Activated CD4-positive, alpha-beta T cell treated with anti-CD3 and anti-CD28 coated beads for 48 hours (primary cell): ENCODE measurements at regions not wholly inside any gene's neighbourhood (a gene's known extent, or its start where the extent isn't known, plus 50 kb on each side); places are given as distances from the start of the nearest gene placed in this dataset.

ENCODE experiments used
- DNase-seq: peaks from one replicate; pipeline ENCODE4 v3.0.0-alpha.2; 2020

DNA sequence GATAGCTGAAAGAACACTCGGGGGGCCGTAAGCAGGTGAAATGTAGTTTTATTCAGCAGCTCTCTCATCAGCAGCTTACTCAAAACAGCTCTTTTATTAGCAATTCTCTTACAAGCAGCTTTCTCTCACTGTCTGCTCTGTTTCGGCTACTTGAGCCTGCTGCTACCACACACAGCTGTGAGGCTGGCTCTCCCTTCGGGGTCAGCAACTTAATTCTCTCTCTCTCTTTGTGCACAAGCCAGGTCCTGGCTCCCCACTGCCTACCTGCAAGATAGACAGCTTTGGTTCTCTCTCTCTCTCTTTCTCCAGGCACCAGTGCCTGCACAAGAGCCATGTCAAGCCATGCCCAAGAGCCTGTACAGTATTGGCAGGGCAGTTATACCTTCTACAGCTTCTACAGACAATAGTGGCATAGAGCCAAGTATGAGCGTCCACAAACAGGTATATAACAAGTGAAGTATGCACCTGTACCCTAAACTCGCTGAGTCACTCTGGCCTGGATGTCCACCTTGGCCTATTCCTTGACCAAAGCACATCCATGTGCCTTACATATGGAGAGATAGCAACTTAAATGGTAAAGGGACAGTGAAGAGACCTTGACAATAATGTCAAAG is 110.8 kb downstream of the MTNR1B start:
- DNase-seq, result no peak

GRCh38 chr11:93081694-93082093 is 112.2 kb downstream of the MTNR1B start:
- no peak for DNase-seq

DNA sequence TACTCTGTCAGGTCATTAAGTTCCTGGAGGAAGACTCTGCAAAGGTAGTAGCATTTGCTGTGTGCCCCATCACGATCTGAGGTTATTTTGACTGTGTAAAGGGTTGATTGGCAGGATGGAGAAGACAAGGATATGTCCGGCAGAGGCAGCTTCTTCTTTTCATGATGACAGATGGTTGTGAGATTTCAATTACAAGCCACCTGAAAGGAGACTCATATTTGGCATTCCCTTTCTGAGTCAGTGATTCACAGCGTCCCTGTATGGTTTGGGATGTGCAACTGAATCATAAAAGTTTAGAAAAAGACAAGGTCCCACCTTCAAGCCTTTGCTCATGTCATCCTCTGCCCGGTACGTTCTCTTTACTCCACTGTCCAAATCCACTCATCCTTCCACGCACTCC is 113.4 kb downstream of the MTNR1B start:
- DNase-seq, result no peak

DNA sequence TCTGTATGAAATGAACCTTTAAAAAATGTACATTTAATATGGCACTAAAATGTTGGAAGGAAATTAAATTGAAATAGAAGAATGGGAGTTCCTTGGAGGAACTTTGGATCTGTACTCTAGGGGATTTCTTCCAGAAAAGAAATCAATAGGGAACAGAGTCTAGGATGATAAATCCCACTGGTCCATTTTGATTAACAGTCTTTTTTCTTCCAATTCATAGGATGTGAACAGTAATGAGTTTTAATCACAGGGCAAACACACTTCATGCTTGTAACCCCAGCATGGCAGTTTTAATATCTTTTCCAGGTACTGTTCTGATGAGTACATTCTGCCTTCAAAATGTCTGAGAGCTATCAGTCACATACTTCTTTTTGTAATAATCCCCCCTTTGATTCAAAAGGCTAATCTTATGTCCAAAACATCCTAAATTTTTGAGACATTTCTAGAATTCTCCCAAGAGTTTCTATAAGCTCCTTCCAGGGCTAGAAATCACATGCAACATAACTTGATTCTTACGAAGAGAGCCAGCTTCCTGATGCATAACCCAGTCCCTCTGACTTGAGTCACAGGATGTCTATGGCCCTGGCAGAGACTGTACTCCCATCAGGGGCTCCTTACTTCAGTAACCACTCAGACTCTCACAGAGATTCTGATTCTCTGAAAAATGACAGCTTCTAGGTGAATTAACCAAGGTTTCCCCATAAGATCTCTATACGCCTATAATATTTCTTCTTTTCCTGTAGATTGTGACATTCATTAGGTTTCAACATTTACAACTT is 112.9 kb downstream of the SLC36A4 start:
- no peak for DNase-seq

DNA sequence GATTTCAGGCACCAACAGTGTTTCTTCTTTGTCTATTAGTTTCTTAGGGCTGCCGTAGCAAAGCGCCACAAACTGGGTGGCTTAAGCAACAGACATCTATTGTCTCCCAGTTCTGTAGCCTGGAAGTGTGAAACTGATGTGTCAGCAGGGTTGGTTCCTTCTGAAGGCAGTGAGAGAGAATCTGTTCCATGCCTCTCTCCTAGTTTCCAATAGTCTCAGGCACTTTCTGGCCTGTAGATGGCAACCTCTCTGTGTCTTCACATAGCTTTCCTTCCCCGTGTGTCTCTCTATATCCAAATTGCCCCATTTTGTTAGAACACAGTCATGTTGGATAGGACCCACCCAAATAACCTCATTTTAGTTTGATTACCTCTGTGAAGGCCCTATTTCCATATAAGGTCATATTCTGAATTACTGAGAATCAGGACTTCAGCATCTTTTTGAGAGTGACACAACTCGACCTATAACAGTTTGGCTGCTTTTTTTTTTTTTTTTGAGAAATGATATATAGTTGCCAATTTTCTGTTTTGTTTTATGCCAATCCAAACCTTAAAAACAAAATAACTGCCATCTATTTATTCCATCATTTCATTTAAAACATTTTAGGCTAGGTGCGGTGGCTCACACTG is 108.2 kb downstream of the SLC36A4 start:
- DNase-seq, result no peak
